ENCODE measurements at regions not wholly inside any gene's neighbourhood (a gene's known extent, or its start where the extent isn't known, plus 50 kb on each side); places are given as distances from the start of the nearest gene placed in this dataset.
A peak's percentile ranks its signal among the peaks of the same experiment; 100 is the strongest.

DNA sequence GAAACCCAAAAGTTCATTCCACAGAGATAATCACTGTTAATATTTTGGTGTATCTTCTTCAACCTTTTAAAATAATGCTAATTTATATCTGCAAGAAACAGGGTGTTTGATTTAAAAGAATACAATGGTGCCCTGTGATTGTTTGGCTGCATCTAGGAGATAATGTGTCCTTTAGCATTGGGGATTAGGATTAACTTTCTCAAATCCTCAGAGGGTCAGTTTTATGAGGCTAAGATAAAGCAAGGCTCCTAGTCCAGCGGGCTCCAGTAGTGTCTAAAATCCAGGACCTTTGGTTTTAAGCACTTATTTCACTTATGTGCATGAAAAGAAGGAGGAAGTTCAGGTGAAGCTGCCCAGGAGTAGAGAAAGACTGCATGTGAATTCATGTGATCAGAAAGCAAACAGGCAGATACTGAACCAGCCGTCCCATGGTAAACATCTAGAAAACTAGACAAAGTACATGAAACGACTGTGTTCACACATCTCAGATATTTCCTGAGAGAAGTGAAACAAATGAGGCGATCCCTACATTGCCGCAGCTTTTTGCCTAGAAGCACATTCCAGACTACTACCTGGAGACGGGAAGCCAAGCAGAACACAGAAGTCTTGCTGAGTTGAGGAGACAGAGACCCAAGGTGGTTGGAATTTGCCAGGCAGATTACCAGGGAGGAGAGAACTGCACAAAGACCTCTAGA is 129.1 kb upstream of the MAX start (continued):
- TF ChIP-seq, protein P1, sequence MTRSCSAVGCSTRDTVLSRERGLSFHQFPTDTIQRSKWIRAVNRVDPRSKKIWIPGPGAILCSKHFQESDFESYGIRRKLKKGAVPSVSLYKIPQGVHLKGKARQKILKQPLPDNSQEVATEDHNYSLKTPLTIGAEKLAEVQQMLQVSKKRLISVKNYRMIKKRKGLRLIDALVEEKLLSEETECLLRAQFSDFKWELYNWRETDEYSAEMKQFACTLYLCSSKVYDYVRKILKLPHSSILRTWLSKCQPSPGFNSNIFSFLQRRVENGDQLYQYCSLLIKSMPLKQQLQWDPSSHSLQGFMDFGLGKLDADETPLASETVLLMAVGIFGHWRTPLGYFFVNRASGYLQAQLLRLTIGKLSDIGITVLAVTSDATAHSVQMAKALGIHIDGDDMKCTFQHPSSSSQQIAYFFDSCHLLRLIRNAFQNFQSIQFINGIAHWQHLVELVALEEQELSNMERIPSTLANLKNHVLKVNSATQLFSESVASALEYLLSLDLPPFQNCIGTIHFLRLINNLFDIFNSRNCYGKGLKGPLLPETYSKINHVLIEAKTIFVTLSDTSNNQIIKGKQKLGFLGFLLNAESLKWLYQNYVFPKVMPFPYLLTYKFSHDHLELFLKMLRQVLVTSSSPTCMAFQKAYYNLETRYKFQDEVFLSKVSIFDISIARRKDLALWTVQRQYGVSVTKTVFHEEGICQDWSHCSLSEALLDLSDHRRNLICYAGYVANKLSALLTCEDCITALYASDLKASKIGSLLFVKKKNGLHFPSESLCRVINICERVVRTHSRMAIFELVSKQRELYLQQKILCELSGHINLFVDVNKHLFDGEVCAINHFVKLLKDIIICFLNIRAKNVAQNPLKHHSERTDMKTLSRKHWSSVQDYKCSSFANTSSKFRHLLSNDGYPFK (CRISPR knock-in tag; IDR thresholded peaks at IDR 0.05; ENCODE audit: borderline replicate concordance) = no peak
- TF ChIP-seq ZBTB42 (CRISPR knock-in tag; IDR thresholded peaks at IDR 0.05) = no peak
- TF ChIP-seq ZNF780A (CRISPR knock-in tag; IDR thresholded peaks at IDR 0.05) = no peak
- TF ChIP-seq SOX13 (IDR thresholded peaks at IDR 0.05) = no peak
- TF ChIP-seq SOX13 (CRISPR knock-in tag; conservative IDR thresholded peaks at IDR 0.05 in 1 of 2, IDR thresholded peaks at IDR 0.05 in 1 of 2) = peak in 1 of 2 experiments; percentile 83; a peak in 2 of 4 replicates
- no peak for TF ChIP-seq RFX5 (IDR thresholded peaks at IDR 0.05; ENCODE audit: low read depth, low read length)
- TF ChIP-seq, protein P2, sequence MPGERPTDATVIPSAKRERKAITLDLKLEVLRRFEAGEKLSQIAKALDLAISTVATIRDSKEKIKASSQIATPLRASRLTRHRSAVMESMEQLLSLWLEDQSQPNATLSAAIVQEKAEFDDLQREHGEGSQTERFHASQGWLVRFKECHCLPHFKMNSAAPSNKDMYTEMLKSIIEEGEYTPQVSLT (CRISPR knock-in tag; IDR thresholded peaks at IDR 0.05; ENCODE audit: borderline replicate concordance, low read depth) = no peak
- TF ChIP-seq, protein P3, sequence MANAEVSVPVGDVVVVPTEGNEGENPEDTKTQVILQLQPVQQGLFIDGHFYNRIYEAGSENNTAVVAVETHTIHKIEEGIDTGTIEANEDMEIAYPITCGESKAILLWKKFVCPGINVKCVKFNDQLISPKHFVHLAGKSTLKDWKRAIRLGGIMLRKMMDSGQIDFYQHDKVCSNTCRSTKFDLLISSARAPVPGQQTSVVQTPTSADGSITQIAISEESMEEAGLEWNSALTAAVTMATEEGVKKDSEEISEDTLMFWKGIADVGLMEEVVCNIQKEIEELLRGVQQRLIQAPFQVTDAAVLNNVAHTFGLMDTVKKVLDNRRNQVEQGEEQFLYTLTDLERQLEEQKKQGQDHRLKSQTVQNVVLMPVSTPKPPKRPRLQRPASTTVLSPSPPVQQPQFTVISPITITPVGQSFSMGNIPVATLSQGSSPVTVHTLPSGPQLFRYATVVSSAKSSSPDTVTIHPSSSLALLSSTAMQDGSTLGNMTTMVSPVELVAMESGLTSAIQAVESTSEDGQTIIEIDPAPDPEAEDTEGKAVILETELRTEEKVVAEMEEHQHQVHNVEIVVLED (CRISPR knock-in tag; IDR thresholded peaks at IDR 0.05; ENCODE audit: borderline replicate concordance) = no peak
- TF ChIP-seq, protein P4, sequence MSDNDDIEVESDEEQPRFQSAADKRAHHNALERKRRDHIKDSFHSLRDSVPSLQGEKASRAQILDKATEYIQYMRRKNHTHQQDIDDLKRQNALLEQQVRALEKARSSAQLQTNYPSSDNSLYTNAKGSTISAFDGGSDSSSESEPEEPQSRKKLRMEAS (IDR thresholded peaks at IDR 0.05) = no peak
- peak; percentile 28; the same call in 1 of the 2 replicates for TF ChIP-seq BCL6 (CRISPR knock-in tag; IDR thresholded peaks at IDR 0.05)
- TF ChIP-seq SMAD1 (CRISPR knock-in tag; IDR thresholded peaks at IDR 0.05; ENCODE audit: borderline replicate concordance, low read depth) = no peak
- 0 out of 2 replicates have a peak, but pooled peaks have one; percentile 23 for TF ChIP-seq KAT8 (CRISPR knock-in tag; IDR thresholded peaks at IDR 0.05)
- no peak for TF ChIP-seq MAFG (CRISPR knock-in tag; IDR thresholded peaks at IDR 0.05)
- TF ChIP-seq ZNF75D (CRISPR knock-in tag; IDR thresholded peaks at IDR 0.05; ENCODE audit: borderline replicate concordance) = no peak
- no peak for TF ChIP-seq CREM (IDR thresholded peaks at IDR 0.05)
- TF ChIP-seq CREM (CRISPR knock-in tag; IDR thresholded peaks at IDR 0.05) = no peak
- TF ChIP-seq TCF7 (IDR thresholded peaks at IDR 0.05; ENCODE audit: low read depth) = peak; percentile 27; the same call in 1 of the 2 replicates
- TF ChIP-seq POLR2G (IDR thresholded peaks at IDR 0.05; ENCODE audit: low read depth, low read length) = peak; percentile 48; the same call in 1 of the 2 replicates
- TF ChIP-seq RFX1 (IDR thresholded peaks at IDR 0.05) = no peak
- TF ChIP-seq, protein P5, sequence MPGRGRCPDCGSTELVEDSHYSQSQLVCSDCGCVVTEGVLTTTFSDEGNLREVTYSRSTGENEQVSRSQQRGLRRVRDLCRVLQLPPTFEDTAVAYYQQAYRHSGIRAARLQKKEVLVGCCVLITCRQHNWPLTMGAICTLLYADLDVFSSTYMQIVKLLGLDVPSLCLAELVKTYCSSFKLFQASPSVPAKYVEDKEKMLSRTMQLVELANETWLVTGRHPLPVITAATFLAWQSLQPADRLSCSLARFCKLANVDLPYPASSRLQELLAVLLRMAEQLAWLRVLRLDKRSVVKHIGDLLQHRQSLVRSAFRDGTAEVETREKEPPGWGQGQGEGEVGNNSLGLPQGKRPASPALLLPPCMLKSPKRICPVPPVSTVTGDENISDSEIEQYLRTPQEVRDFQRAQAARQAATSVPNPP (CRISPR knock-in tag; IDR thresholded peaks at IDR 0.05) = no peak
- TF ChIP-seq NFE2 (CRISPR knock-in tag; IDR thresholded peaks at IDR 0.05) = no peak
- TF ChIP-seq, protein P6, sequence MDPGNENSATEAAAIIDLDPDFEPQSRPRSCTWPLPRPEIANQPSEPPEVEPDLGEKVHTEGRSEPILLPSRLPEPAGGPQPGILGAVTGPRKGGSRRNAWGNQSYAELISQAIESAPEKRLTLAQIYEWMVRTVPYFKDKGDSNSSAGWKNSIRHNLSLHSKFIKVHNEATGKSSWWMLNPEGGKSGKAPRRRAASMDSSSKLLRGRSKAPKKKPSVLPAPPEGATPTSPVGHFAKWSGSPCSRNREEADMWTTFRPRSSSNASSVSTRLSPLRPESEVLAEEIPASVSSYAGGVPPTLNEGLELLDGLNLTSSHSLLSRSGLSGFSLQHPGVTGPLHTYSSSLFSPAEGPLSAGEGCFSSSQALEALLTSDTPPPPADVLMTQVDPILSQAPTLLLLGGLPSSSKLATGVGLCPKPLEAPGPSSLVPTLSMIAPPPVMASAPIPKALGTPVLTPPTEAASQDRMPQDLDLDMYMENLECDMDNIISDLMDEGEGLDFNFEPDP (CRISPR knock-in tag; conservative IDR thresholded peaks at IDR 0.05) = no peak
- no peak for TF ChIP-seq ZNF501 (CRISPR knock-in tag; IDR thresholded peaks at IDR 0.05)
- no peak for TF ChIP-seq AGO2 (optimal IDR thresholded peaks at IDR 0.05; ENCODE audit: low read depth, low read length)
